ENCODE measurements at regions not wholly inside any gene's neighbourhood (a gene's known extent, or its start where the extent isn't known, plus 50 kb on each side); places are given as distances from the start of the nearest gene placed in this dataset.
"Not testable (repeated sequence)": the region's sequence is repeated elsewhere in the genome, so short reads cannot be mapped to it uniquely, and the experiment has no call there.

- Histone ChIP-seq H3K36me3 (ENCODE audit: low read length) (no peaks in the 10 kb centered on the region), H3K9me3 (ENCODE audit: insufficient read depth, low read length) (no peaks in the 10 kb centered on the region), H2AFZ (ENCODE audit: low read depth, low read length, severe bottlenecking) (no peak overlapping the region), H3K9ac (ENCODE audit: low read length) (no peak overlapping the region), H3K27ac (ENCODE audit: low read depth, low read length) (no peak overlapping the region), H3K9me2 (replicated peaks; ENCODE audit: insufficient read depth, low read length) (no peaks in the 10 kb centered on the region), H3K4me2 (ENCODE audit: low read depth, low read length, poor library complexity, severe bottlenecking) (no peak overlapping the region), H3K27me3 (ENCODE audit: low read length) (no peaks in the 10 kb centered on the region), H3K4me3 (ENCODE audit: insufficient read depth, low read length, poor library complexity, severe bottlenecking) (no peak overlapping the region), H3F3A (ENCODE audit: insufficient read depth) (no peaks in the 10 kb centered on the region), H4K20me1 (ENCODE audit: low read depth, low read length) (no peaks in the 10 kb centered on the region), H3K79me2 (ENCODE audit: insufficient read depth, low read length) (no peaks in the 10 kb centered on the region)
- TF ChIP-seq EZH2phosphoT487 (conservative IDR thresholded peaks at IDR 0.05; ENCODE audit: low read length): no peak
- TF ChIP-seq CTCF (IDR thresholded peaks at IDR 0.05; ENCODE audit: insufficient read depth, low read length, poor library complexity, severe bottlenecking): no peak
Measured at GRCh38 chr1:176325664-176326063, 118.6 kb upstream of the COP1 start.

- Histone ChIP-seq H3K9me3 (ENCODE audit: insufficient read depth, low read length) (no peaks in the 10 kb centered on the region), H3K36me3 (ENCODE audit: low read length) (no peaks in the 10 kb centered on the region), H4K20me1 (ENCODE audit: low read depth, low read length) (no peaks in the 10 kb centered on the region), H3K79me2 (ENCODE audit: insufficient read depth, low read length) (no peaks in the 10 kb centered on the region), H3K27ac (ENCODE audit: low read depth, low read length) (no peak overlapping the region), H3K9ac (ENCODE audit: low read length) (no peak overlapping the region), H3K27me3 (ENCODE audit: low read length) (no peaks in the 10 kb centered on the region), H3K9me2 (replicated peaks; ENCODE audit: insufficient read depth, low read length) (no peaks in the 10 kb centered on the region), H3K4me3 (ENCODE audit: insufficient read depth, low read length, poor library complexity, severe bottlenecking) (no peak overlapping the region), H2AFZ (ENCODE audit: low read depth, low read length, severe bottlenecking) (no peak overlapping the region), H3K4me2 (ENCODE audit: low read depth, low read length, poor library complexity, severe bottlenecking) (no peak overlapping the region), H3F3A (ENCODE audit: insufficient read depth) (no peaks in the 10 kb centered on the region)
- no peak for TF ChIP-seq CTCF (IDR thresholded peaks at IDR 0.05; ENCODE audit: insufficient read depth, low read length, poor library complexity, severe bottlenecking)
- TF ChIP-seq EZH2phosphoT487 (conservative IDR thresholded peaks at IDR 0.05; ENCODE audit: low read length): no peak
Measured at GRCh38 chr1:176323472-176323871, 116.4 kb upstream of the COP1 start.

GRCh38 chr1:176315519-176316220 is 108.6 kb upstream of the COP1 start:
- Histone ChIP-seq H3K4me3 (ENCODE audit: insufficient read depth, low read length, poor library complexity, severe bottlenecking) (no peak overlapping the region), H3F3A (ENCODE audit: insufficient read depth) (no peaks in the 10 kb centered on the region), H3K9me2 (replicated peaks; ENCODE audit: insufficient read depth, low read length) (no peaks in the 10 kb centered on the region), H4K20me1 (ENCODE audit: low read depth, low read length) (no peaks in the 10 kb centered on the region), H3K9ac (ENCODE audit: low read length) (no peak overlapping the region), H3K36me3 (ENCODE audit: low read length) (no peaks in the 10 kb centered on the region), H3K27me3 (ENCODE audit: low read length) (no peaks in the 10 kb centered on the region), H3K9me3 (ENCODE audit: insufficient read depth, low read length) (no peaks in the 10 kb centered on the region), H3K79me2 (ENCODE audit: insufficient read depth, low read length) (no peaks in the 10 kb centered on the region), H3K27ac (ENCODE audit: low read depth, low read length) (no peak overlapping the region), H3K4me2 (ENCODE audit: low read depth, low read length, poor library complexity, severe bottlenecking) (no peak overlapping the region), H2AFZ (ENCODE audit: low read depth, low read length, severe bottlenecking) (no peak overlapping the region)
- no peak for TF ChIP-seq CTCF (IDR thresholded peaks at IDR 0.05; ENCODE audit: insufficient read depth, low read length, poor library complexity, severe bottlenecking)
- no peak for TF ChIP-seq EZH2phosphoT487 (conservative IDR thresholded peaks at IDR 0.05; ENCODE audit: low read length)

DNA sequence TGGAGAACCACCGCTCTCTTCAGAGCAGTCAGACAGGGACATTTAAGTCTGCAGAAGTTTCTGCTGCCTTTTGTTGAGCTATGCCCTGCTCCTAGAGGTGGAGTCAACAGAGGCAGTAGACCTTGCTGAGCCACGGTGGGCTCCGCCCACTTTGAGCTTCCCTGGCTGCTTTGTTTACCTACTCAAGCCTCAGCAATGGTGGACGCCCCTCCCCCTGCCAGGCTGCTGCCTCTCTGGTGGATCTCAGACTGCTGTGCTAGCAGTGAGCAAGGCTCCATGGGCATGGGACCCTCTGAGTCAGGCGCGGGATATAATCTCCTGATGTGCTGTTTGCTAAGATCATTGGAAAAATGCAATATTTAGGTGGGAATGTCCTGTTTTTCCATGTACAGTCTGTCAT is 89.5 kb upstream of the COP1 start:
- not testable (repeated sequence) for H3K79me2 ChIP-seq (ENCODE audit: insufficient read depth, low read length); H3K36me3 ChIP-seq (ENCODE audit: low read length); H3K27ac ChIP-seq (ENCODE audit: low read depth, low read length); H3K4me3 ChIP-seq (ENCODE audit: insufficient read depth, low read length, poor library complexity, severe bottlenecking); H2AFZ ChIP-seq (ENCODE audit: low read depth, low read length, severe bottlenecking); H3K4me2 ChIP-seq (ENCODE audit: low read depth, low read length, poor library complexity, severe bottlenecking); H3K9ac ChIP-seq (ENCODE audit: low read length); H3F3A ChIP-seq (ENCODE audit: insufficient read depth); H4K20me1 ChIP-seq (ENCODE audit: low read depth, low read length); H3K27me3 ChIP-seq (ENCODE audit: low read length); H3K9me2 ChIP-seq (replicated peaks; ENCODE audit: insufficient read depth, low read length); H3K9me3 ChIP-seq (ENCODE audit: insufficient read depth, low read length)

All from SU-DHL-6 (cell line).